ENCODE measurements at regions not wholly inside any gene's neighbourhood (a gene's known extent, or its start where the extent isn't known, plus 50 kb on each side); places are given as distances from the start of the nearest gene placed in this dataset.
"Not testable (repeated sequence)": the region's sequence is repeated elsewhere in the genome, so short reads cannot be mapped to it uniquely, and the experiment has no call there.

- Mint-ChIP-seq H3K9me3 (peaks cover 91% of the 10 kb centered on the region), H3K36me3 (peaks cover 89% of the 10 kb centered on the region), H3K27me3 (ENCODE audit: low read depth) (peaks cover 21% of the 10 kb centered on the region)
- CTCF ChIA-PET; H3K4me3 Mint-ChIP-seq; H3K27ac Mint-ChIP-seq; POLR2A ChIA-PET; H3K4me1 Mint-ChIP-seq; DNase-seq (ENCODE audit: low spot score); ATAC-seq: not testable (repeated sequence)
Measured at GRCh38 chr11:54855047-54855446, 148.4 kb downstream of the OR4A5 start.
